Immature natural killer cell (primary cell): ENCODE measurements at regions not wholly inside any gene's neighbourhood (a gene's known extent, or its start where the extent isn't known, plus 50 kb on each side); places are given as distances from the start of the nearest gene placed in this dataset.

Experiments used
- DNase-seq, 3 donors: peaks; one replicate each; pipeline ENCODE4 v3.0.0; 2022; ENCODE audit warnings: mixed read lengths in 1 of 3
- H3K27ac Mint-ChIP-seq, 6 donors: one replicate each; pipeline ENCODE4 v1.8.0; 2020; ENCODE audit warnings: mixed read lengths in 6 of 6, mild to moderate bottlenecking in 5 of 6, inconsistent platforms in 4 of 6, moderate library complexity in 3 of 6
- H3K27me3 Mint-ChIP-seq, 3 donors: one replicate each; pipeline ENCODE4 v1.8.0; 2020 to 2021; ENCODE audit warnings: low read depth in 3 of 3, mild to moderate bottlenecking in 3 of 3, mixed read lengths in 3 of 3, moderate library complexity in 3 of 3, inconsistent platforms in 1 of 3
- H3K36me3 Mint-ChIP-seq, 3 donors: one replicate each; pipeline ENCODE4 v1.8.0; 2020; ENCODE audit warnings: mixed read lengths in 3 of 3, inconsistent platforms in 2 of 3, mild to moderate bottlenecking in 2 of 3
- H3K4me1 Mint-ChIP-seq, 2 donors: one replicate each; pipeline ENCODE4 v1.8.0; 2020; ENCODE audit warnings: inconsistent platforms in 2 of 2, mild to moderate bottlenecking in 2 of 2, mixed read lengths in 2 of 2, moderate library complexity in 1 of 2
- H3K4me3 Mint-ChIP-seq, 5 donors: one replicate each; pipeline ENCODE4 v1.8.0; 2020; ENCODE audit warnings: mild to moderate bottlenecking in 5 of 5, mixed read lengths in 5 of 5, inconsistent platforms in 3 of 5, moderate library complexity in 3 of 5
- H3K9me3 Mint-ChIP-seq, 6 donors: one replicate each; pipeline ENCODE4 v1.8.0; 2020; ENCODE audit warnings: mild to moderate bottlenecking in 6 of 6, mixed read lengths in 6 of 6, inconsistent platforms in 4 of 6, moderate library complexity in 3 of 6

GRCh38 chr7:128163473-128163872 is 77.6 kb upstream of the LEP start:
- peaks cover 0 to 4% (median 0%) of the 10 kb centered on the region in 3 donors for H3K36me3 Mint-ChIP-seq
- H3K4me3 Mint-ChIP-seq, result no peak overlapping the region
- DNase-seq, result no peak
- peaks cover 9 to 35% (median 19%) of the 10 kb centered on the region in 3 donors for H3K27me3 Mint-ChIP-seq
- no peak overlapping the region for H3K27ac Mint-ChIP-seq
- H3K4me1 Mint-ChIP-seq, result peaks cover 6 to 14% of the 10 kb centered on the region in 2 donors
- peaks cover 0 to 5% (median 0%) of the 10 kb centered on the region in 6 donors for H3K9me3 Mint-ChIP-seq

GRCh38 chr7:128164061-128164954 is 76.8 kb upstream of the LEP start:
- Mint-ChIP-seq H3K27me3 (peaks cover 14 to 43% (median 23%) of the 10 kb centered on the region in 3 donors), H3K36me3 (peaks cover 0 to 4% (median 0%) of the 10 kb centered on the region in 3 donors), H3K4me3 (no peak overlapping the region), H3K9me3 (peaks cover 0 to 5% (median 0%) of the 10 kb centered on the region in 6 donors), H3K27ac (no peak overlapping the region), H3K4me1 (peaks cover 11 to 22% of the 10 kb centered on the region in 2 donors)
- no peak for DNase-seq

- Mint-ChIP-seq H3K36me3 (peaks cover 0 to 4% (median 0%) of the 10 kb centered on the region in 3 donors), H3K9me3 (peaks cover 0 to 5% (median 0%) of the 10 kb centered on the region in 6 donors), H3K27ac (no peak overlapping the region), H3K27me3 (peaks cover 12 to 39% (median 25%) of the 10 kb centered on the region in 3 donors), H3K4me1 (peaks cover 11 to 25% of the 10 kb centered on the region in 2 donors), H3K4me3 (peak overlapping the region in 3 of 5 donors; percentile 14 to 67 (median 18))
- DNase-seq, result no peak
Observed at GRCh38 chr7:128164955-128165670, 76.0 kb upstream of the LEP start.

GRCh38 chr7:128165927-128166420 is 75.1 kb upstream of the LEP start:
- H3K36me3 Mint-ChIP-seq, result peaks cover 0 to 4% (median 0%) of the 10 kb centered on the region in 3 donors
- DNase-seq, result no peak
- H3K27me3 Mint-ChIP-seq, result peaks cover 11 to 38% (median 28%) of the 10 kb centered on the region in 3 donors
- H3K9me3 Mint-ChIP-seq, result peaks cover 0 to 5% (median 0%) of the 10 kb centered on the region in 6 donors
- peak overlapping the region in 3 of 5 donors; percentile 4 to 67 (median 34) for H3K4me3 Mint-ChIP-seq
- peaks cover 11 to 25% of the 10 kb centered on the region in 2 donors for H3K4me1 Mint-ChIP-seq
- H3K27ac Mint-ChIP-seq, result no peak overlapping the region

- Mint-ChIP-seq H3K4me1 (peaks cover 11 to 25% of the 10 kb centered on the region in 2 donors), H3K27me3 (peaks cover 11 to 34% (median 28%) of the 10 kb centered on the region in 3 donors), H3K9me3 (peaks cover 0 to 5% (median 0%) of the 10 kb centered on the region in 6 donors), H3K36me3 (peaks cover 0 to 4% (median 0%) of the 10 kb centered on the region in 3 donors), H3K27ac (no peak overlapping the region), H3K4me3 (peak overlapping the region; percentile 12 to 74 (median 48))
- DNase-seq, result no peak
Observed at GRCh38 chr7:128166603-128167041, 74.5 kb upstream of the LEP start.

GRCh38 chr7:128167042-128167701 is 73.9 kb upstream of the LEP start:
- H3K9me3 Mint-ChIP-seq, result peaks cover 0 to 5% (median 0%) of the 10 kb centered on the region in 6 donors
- H3K4me3 Mint-ChIP-seq, result peak overlapping the region; percentile 30 to 72 (median 62)
- peaks cover 11 to 25% of the 10 kb centered on the region in 2 donors for H3K4me1 Mint-ChIP-seq
- H3K36me3 Mint-ChIP-seq, result peaks cover 0 to 4% (median 0%) of the 10 kb centered on the region in 3 donors
- peaks cover 11 to 31% (median 28%) of the 10 kb centered on the region in 3 donors for H3K27me3 Mint-ChIP-seq
- H3K27ac Mint-ChIP-seq, result no peak overlapping the region
- peak in 1 of 3 donors; percentile 16 for DNase-seq

GRCh38 chr7:128167791-128168666 is 73.0 kb upstream of the LEP start:
- DNase-seq, result no peak
- Mint-ChIP-seq H3K27me3 (peaks cover 11 to 26% (median 22%) of the 10 kb centered on the region in 3 donors), H3K4me3 (peak overlapping the region; percentile 53 to 67 (median 65)), H3K36me3 (peaks cover 0 to 4% (median 0%) of the 10 kb centered on the region in 3 donors), H3K4me1 (peaks cover 11 to 25% of the 10 kb centered on the region in 2 donors), H3K9me3 (peaks cover 0 to 5% (median 0%) of the 10 kb centered on the region in 6 donors), H3K27ac (no peak overlapping the region)

- Mint-ChIP-seq H3K36me3 (peaks cover 0 to 4% (median 0%) of the 10 kb centered on the region in 3 donors), H3K4me1 (peaks cover 11 to 25% of the 10 kb centered on the region in 2 donors), H3K27me3 (peaks cover 11 to 26% (median 24%) of the 10 kb centered on the region in 3 donors), H3K27ac (no peak overlapping the region), H3K4me3 (peak overlapping the region; percentile 53 to 67 (median 65)), H3K9me3 (peaks cover 0 to 5% (median 0%) of the 10 kb centered on the region in 6 donors)
- peak in 1 of 3 donors; percentile 17 for DNase-seq
Observed at GRCh38 chr7:128168667-128169210, 72.3 kb upstream of the LEP start.

- H3K27me3 Mint-ChIP-seq, result peaks cover 11 to 23% (median 23%) of the 10 kb centered on the region in 3 donors
Observed at GRCh38 chr7:128170461-128170860, 70.6 kb upstream of the LEP start.

GRCh38 chr7:128171342-128171918 is 69.6 kb upstream of the LEP start:
- Mint-ChIP-seq H3K27ac (no peak overlapping the region), H3K9me3 (no peaks in the 10 kb centered on the region), H3K27me3 (peaks cover 11 to 17% (median 16%) of the 10 kb centered on the region in 3 donors), H3K4me3 (no peak overlapping the region), H3K36me3 (no peaks in the 10 kb centered on the region), H3K4me1 (peaks cover 11 to 20% of the 10 kb centered on the region in 2 donors)
- no peak for DNase-seq

More at GRCh38 chr7:128170461-128170860, 70.6 kb upstream of the LEP start:
- DNase-seq, result no peak
- no peak overlapping the region for H3K27ac Mint-ChIP-seq
- no peaks in the 10 kb centered on the region for H3K9me3 Mint-ChIP-seq
- peaks cover 11 to 20% of the 10 kb centered on the region in 2 donors for H3K4me1 Mint-ChIP-seq
- no peaks in the 10 kb centered on the region for H3K36me3 Mint-ChIP-seq
- H3K4me3 Mint-ChIP-seq, result no peak overlapping the region

- Mint-ChIP-seq H3K27me3 (peaks cover 15 to 23% (median 17%) of the 10 kb centered on the region in 3 donors), H3K9me3 (no peaks in the 10 kb centered on the region), H3K36me3 (no peaks in the 10 kb centered on the region), H3K4me3 (no peak overlapping the region), H3K27ac (no peak overlapping the region), H3K4me1 (peaks cover 11 to 18% of the 10 kb centered on the region in 2 donors)
- DNase-seq, result no peak
Observed at GRCh38 chr7:128172151-128172550, 68.9 kb upstream of the LEP start.

GRCh38 chr7:128172963-128173362 is 68.1 kb upstream of the LEP start:
- H3K36me3 Mint-ChIP-seq, result no peaks in the 10 kb centered on the region
- peaks cover 10 to 16% of the 10 kb centered on the region in 2 donors for H3K4me1 Mint-ChIP-seq
- no peak overlapping the region for H3K27ac Mint-ChIP-seq
- no peak for DNase-seq
- no peak overlapping the region for H3K4me3 Mint-ChIP-seq
- peaks cover 16 to 26% (median 17%) of the 10 kb centered on the region in 3 donors for H3K27me3 Mint-ChIP-seq
- H3K9me3 Mint-ChIP-seq, result no peaks in the 10 kb centered on the region
